Neural cell (in vitro differentiated cells): ENCODE measurements at regions not wholly inside any gene's neighbourhood (a gene's known extent, or its start where the extent isn't known, plus 50 kb on each side); places are given as distances from the start of the nearest gene placed in this dataset.

Experiments
- H2AFZ ChIP-seq: fragments of 200-600, 300-800 bp; sonication (generic), shearing (Covaris generic); 2 replicates; pipeline ENCODE4 v1.6.0; 2014; ENCODE audit warnings: low read depth, mild to moderate bottlenecking, antibody characterized with exemption, low read length, moderate library complexity
- H3F3A ChIP-seq: fragments of 200-600 bp; shearing (Covaris generic); 2 replicates; pipeline ENCODE4 v1.6.1; 2016; ENCODE audit warnings: mild to moderate bottlenecking, moderate library complexity, mixed read lengths, antibody characterized with exemption, low read length; ENCODE audit not compliant: insufficient read depth, poor library complexity, severe bottlenecking
- H3K27ac ChIP-seq: fragments of 200-600, 300-800 bp; sonication (generic), shearing (Covaris generic); 2 replicates; pipeline ENCODE4 v1.5.1; 2014; ENCODE audit warnings: mild to moderate bottlenecking, low read length, moderate library complexity
- H3K27me3 ChIP-seq: fragments of 300-800, 200-600 bp; sonication (generic), shearing (Covaris generic); 2 replicates; pipeline ENCODE4 v1.6.0; 2014; ENCODE audit warnings: mild to moderate bottlenecking, low read depth, low read length, moderate library complexity; ENCODE audit not compliant: insufficient read depth
- H3K36me3 ChIP-seq: fragments of 300-800, 200-600 bp; sonication (generic), shearing (Covaris generic); 2 replicates; pipeline ENCODE4 v1.5.1; 2014; ENCODE audit warnings: mild to moderate bottlenecking, antibody characterized with exemption, low read length, moderate library complexity; ENCODE audit not compliant: insufficient read depth
- H3K4me2 ChIP-seq: fragments of 300-800, 200-600 bp; sonication (generic), shearing (Covaris generic); 2 replicates; pipeline ENCODE4 v1.6.0; 2014; ENCODE audit warnings: mild to moderate bottlenecking, low read length
- H3K4me3 ChIP-seq: fragments of 300-800, 200-600 bp; sonication (generic), shearing (Covaris generic); 2 replicates; pipeline ENCODE4 v1.5.1; 2014; ENCODE audit warnings: mild to moderate bottlenecking, low read length, moderate library complexity
- H3K79me2 ChIP-seq: fragments of 200-600 bp; shearing (Covaris generic); replicated peaks from 2 replicates; pipeline ENCODE4 v1.6.0; 2014; ENCODE audit warnings: mild to moderate bottlenecking, low read length, moderate library complexity; ENCODE audit not compliant: insufficient read depth
- H3K9ac ChIP-seq: fragments of 300-800, 200-600 bp; sonication (generic), shearing (Covaris generic); 2 replicates; pipeline ENCODE4 v1.6.1; 2016; ENCODE audit warnings: mild to moderate bottlenecking, low read length, mixed read lengths
- H3K9me2 ChIP-seq: fragments of 200-600 bp; shearing (Covaris generic); 2 replicates; pipeline ENCODE4 v1.6.1; 2016; ENCODE audit warnings: mild to moderate bottlenecking, low read length, mixed read lengths; ENCODE audit not compliant: insufficient read depth
- H3K9me3 ChIP-seq: fragments of 200-600, 300-800 bp; sonication (generic), shearing (Covaris generic); 2 replicates; pipeline ENCODE4 v1.6.1; 2016; ENCODE audit warnings: mild to moderate bottlenecking, mixed run types, low read length, moderate library complexity, mixed read lengths
- H4K20me1 ChIP-seq: fragments of 200-600 bp; shearing (Covaris generic); 2 replicates; pipeline ENCODE4 v1.6.1; 2016; ENCODE audit warnings: mild to moderate bottlenecking, mixed run types; ENCODE audit not compliant: insufficient read depth
- EP300 ChIP-seq: fragments of 450-650 bp; conservative IDR thresholded peaks from 2 replicates; pipeline ENCODE4 v1.6.1; 2014; ENCODE audit warnings: antibody characterized with exemption, mild to moderate bottlenecking, moderate library complexity; ENCODE audit not compliant: poor library complexity, severe bottlenecking
- EZH2 ChIP-seq: fragments of 200-600, 300-800 bp; shearing (Covaris generic), sonication (generic); IDR thresholded peaks from 2 replicates; pipeline ENCODE4 v1.6.1; 2014; ENCODE audit warnings: antibody characterized with exemption, low read length, borderline replicate concordance, mild to moderate bottlenecking; ENCODE audit not compliant: insufficient read depth, poor library complexity, severe bottlenecking
- MXI1 ChIP-seq: fragments of 450-650 bp; conservative IDR thresholded peaks from 2 replicates; pipeline ENCODE4 v1.6.1; 2014; ENCODE audit warnings: antibody characterized with exemption, mild to moderate bottlenecking; ENCODE audit not compliant: poor library complexity, severe bottlenecking
- POLR2AphosphoS5 ChIP-seq: IDR thresholded peaks from 2 replicates; pipeline ENCODE4 v1.6.1; 2012
- RAD21 ChIP-seq: fragments of 450-650 bp; conservative IDR thresholded peaks from 2 replicates; pipeline ENCODE4 v1.6.1; 2014; ENCODE audit warnings: antibody characterized with exemption, mild to moderate bottlenecking, moderate library complexity
- SMC3 ChIP-seq: fragments of 450-650 bp; conservative IDR thresholded peaks from 2 replicates; pipeline ENCODE4 v1.6.1; 2014; ENCODE audit warnings: antibody characterized with exemption, mild to moderate bottlenecking, moderate library complexity; ENCODE audit not compliant: poor library complexity
- TAF1 ChIP-seq: IDR thresholded peaks from 2 replicates; pipeline ENCODE4 v1.6.1; 2012; ENCODE audit warnings: low read depth
- TF ChIP-seq, protein P1 (sequence below): IDR thresholded peaks from 2 replicates; pipeline ENCODE4 v1.6.1; 2012; ENCODE audit warnings: borderline replicate concordance
- TF ChIP-seq, protein P2 (sequence below): fragments of 450-650 bp; IDR thresholded peaks from 2 replicates; pipeline ENCODE4 v1.5.1; 2014; ENCODE audit warnings: antibody characterized with exemption, mild to moderate bottlenecking, moderate library complexity; ENCODE audit not compliant: poor library complexity, severe bottlenecking

DNA sequence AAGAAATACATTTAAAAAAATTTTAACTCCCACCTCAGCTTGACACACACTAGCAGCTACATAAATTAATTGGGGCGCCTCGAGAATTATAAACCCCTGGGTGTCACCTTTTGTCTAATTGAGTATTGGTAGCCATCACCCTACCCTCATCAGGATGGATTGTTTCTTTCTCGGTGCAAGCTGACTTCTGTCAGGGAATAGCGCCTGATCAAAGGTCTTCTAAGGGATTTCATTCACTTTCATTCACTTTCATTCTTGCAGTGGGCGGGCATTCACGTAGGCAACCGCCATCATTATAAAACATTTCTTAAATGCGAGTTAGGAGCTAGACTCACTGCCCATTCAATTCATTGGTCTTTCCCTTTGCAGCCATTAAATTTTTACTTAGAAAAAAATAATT is 239.2 kb upstream of the SASH1 start:
- H3K27ac ChIP-seq: no peak overlapping the region
- H3K79me2 ChIP-seq: no peaks in the 10 kb centered on the region
- no peaks in the 10 kb centered on the region for H3K9me3 ChIP-seq
- no peaks in the 10 kb centered on the region for H3K36me3 ChIP-seq
- H3K27me3 ChIP-seq: no peaks in the 10 kb centered on the region
- H3K4me3 ChIP-seq: no peak overlapping the region
- H3K9me2 ChIP-seq: no peaks in the 10 kb centered on the region
- no peaks in the 10 kb centered on the region for H3F3A ChIP-seq
- TF ChIP-seq, protein P1, sequence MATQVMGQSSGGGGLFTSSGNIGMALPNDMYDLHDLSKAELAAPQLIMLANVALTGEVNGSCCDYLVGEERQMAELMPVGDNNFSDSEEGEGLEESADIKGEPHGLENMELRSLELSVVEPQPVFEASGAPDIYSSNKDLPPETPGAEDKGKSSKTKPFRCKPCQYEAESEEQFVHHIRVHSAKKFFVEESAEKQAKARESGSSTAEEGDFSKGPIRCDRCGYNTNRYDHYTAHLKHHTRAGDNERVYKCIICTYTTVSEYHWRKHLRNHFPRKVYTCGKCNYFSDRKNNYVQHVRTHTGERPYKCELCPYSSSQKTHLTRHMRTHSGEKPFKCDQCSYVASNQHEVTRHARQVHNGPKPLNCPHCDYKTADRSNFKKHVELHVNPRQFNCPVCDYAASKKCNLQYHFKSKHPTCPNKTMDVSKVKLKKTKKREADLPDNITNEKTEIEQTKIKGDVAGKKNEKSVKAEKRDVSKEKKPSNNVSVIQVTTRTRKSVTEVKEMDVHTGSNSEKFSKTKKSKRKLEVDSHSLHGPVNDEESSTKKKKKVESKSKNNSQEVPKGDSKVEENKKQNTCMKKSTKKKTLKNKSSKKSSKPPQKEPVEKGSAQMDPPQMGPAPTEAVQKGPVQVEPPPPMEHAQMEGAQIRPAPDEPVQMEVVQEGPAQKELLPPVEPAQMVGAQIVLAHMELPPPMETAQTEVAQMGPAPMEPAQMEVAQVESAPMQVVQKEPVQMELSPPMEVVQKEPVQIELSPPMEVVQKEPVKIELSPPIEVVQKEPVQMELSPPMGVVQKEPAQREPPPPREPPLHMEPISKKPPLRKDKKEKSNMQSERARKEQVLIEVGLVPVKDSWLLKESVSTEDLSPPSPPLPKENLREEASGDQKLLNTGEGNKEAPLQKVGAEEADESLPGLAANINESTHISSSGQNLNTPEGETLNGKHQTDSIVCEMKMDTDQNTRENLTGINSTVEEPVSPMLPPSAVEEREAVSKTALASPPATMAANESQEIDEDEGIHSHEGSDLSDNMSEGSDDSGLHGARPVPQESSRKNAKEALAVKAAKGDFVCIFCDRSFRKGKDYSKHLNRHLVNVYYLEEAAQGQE: no peak
- no peak for TF ChIP-seq EZH2
- TF ChIP-seq MXI1: no peak
- H3K9ac ChIP-seq: no peak overlapping the region
- no peak overlapping the region for H2AFZ ChIP-seq
- no peak overlapping the region for H3K4me2 ChIP-seq
- no peaks in the 10 kb centered on the region for H4K20me1 ChIP-seq

DNA sequence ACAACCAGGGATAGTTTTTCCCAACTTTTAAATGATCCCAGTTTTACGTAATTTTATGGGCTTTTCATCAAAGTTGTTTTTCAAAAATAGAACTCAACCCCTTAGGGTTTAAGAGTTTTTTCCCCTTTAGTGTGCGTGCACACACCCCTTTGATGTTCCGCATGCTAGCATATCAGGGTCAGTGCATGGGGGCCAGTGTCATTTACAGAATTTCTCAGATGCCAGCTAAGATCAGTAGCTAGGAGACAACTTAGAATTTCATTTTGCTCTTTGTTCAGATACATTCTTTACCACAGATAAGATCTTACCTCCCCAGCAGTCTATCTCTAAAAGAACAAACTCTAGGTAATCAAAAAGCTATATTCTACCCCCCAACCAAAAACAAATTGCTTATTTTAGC is 238.5 kb upstream of the SASH1 start:
- Histone ChIP-seq H3K4me3 (no peak overlapping the region), H3K9me3 (no peaks in the 10 kb centered on the region), H3K4me2 (no peak overlapping the region), H3K9ac (no peak overlapping the region), H3K9me2 (no peaks in the 10 kb centered on the region), H3K27ac (no peak overlapping the region), H2AFZ (no peak overlapping the region), H3F3A (no peaks in the 10 kb centered on the region), H4K20me1 (no peaks in the 10 kb centered on the region), H3K27me3 (no peaks in the 10 kb centered on the region), H3K36me3 (no peaks in the 10 kb centered on the region), H3K79me2 (no peaks in the 10 kb centered on the region)
- no peak for TF ChIP-seq SMC3
- TF ChIP-seq EZH2: no peak
- TF ChIP-seq, protein P2, sequence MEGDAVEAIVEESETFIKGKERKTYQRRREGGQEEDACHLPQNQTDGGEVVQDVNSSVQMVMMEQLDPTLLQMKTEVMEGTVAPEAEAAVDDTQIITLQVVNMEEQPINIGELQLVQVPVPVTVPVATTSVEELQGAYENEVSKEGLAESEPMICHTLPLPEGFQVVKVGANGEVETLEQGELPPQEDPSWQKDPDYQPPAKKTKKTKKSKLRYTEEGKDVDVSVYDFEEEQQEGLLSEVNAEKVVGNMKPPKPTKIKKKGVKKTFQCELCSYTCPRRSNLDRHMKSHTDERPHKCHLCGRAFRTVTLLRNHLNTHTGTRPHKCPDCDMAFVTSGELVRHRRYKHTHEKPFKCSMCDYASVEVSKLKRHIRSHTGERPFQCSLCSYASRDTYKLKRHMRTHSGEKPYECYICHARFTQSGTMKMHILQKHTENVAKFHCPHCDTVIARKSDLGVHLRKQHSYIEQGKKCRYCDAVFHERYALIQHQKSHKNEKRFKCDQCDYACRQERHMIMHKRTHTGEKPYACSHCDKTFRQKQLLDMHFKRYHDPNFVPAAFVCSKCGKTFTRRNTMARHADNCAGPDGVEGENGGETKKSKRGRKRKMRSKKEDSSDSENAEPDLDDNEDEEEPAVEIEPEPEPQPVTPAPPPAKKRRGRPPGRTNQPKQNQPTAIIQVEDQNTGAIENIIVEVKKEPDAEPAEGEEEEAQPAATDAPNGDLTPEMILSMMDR: no peak
- no peak for TF ChIP-seq POLR2AphosphoS5
- no peak for TF ChIP-seq EP300
- TF ChIP-seq, protein P1: no peak
- no peak for TF ChIP-seq TAF1
- no peak for TF ChIP-seq MXI1
- TF ChIP-seq RAD21: no peak
